C4-2B (cell line): ENCODE measurements at regions not wholly inside any gene's neighbourhood (a gene's known extent, or its start where the extent isn't known, plus 50 kb on each side); places are given as distances from the start of the nearest gene placed in this dataset.

ENCODE experiments used
- H3K27ac ChIP-seq: fragments of 450-650 bp; 2 replicates; pipeline ENCODE4 v1.5.1; 2017
- CTCF ChIP-seq: fragments of 450-650 bp; conservative IDR thresholded peaks from 2 replicates; pipeline ENCODE4 v1.5.1; 2017; ENCODE audit warnings: mild to moderate bottlenecking
- ZFX ChIP-seq: fragments of 450-650 bp; IDR thresholded peaks from 2 replicates; pipeline ENCODE4 v1.6.1; 2017

GRCh38 chr12:29960122-29960521 lies 176.4 kb upstream of the TMTC1 start:
- H3K27ac ChIP-seq = no peak overlapping the region
- TF ChIP-seq ZFX (no peak), CTCF (no peak)

DNA sequence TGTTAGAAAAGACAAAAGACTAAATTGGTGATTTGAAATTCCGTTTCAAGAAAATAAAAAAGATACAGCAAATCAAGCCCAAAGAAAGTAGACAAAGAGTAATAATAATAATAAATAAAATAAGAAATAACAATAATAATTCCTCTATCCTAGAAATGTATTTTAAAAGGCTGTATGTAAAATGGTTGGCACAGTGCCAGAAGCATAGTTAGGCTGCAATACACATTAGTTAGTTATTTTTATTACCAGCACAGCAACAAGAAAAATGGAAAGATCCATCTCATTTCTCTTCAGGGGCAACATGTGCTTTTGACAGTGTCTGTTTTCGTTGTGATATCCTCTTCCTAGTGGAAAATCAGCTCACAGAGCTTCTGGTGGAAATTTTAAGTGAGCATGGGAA lies 174.1 kb upstream of the TMTC1 start:
- TF ChIP-seq ZFX = no peak
- TF ChIP-seq CTCF = no peak
- H3K27ac ChIP-seq = no peak overlapping the region

- TF ChIP-seq CTCF = no peak
- TF ChIP-seq ZFX = no peak
- H3K27ac ChIP-seq = no peak overlapping the region
Measured at GRCh38 chr12:29945904-29946303, 162.2 kb upstream of the TMTC1 start.

DNA sequence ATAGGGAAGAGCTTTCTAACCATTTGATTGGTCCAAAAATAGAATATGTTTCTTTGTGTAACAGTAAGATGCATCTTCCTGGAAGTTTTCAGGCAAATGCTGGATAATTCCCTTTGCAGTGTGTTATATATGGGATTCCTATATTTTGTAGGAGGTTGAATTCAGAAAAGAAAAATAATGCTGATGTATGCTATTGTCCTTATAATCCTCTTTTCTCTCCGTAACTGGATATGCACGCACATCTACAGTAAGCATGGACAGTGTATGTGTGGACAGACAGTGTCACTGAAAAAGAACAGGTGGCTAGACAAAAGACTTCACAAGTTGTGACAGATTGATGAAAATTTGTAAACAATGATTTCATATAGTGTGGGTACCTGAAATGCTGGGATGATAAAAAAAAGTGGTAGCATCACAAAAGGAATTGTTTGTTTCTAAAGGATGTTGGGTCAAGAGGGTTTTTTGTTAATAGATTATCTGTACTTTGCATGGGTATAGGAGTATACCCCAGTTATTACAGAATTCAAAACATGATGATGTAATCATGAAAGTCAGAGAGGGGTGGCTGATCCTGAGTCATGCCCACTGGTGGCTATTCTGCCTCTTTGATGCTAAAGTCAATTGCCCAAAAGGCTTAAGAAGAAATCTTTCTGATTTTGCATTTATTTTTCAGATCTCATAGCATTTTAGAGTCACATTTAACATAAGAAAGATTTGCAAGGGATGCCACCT lies 160.7 kb upstream of the TMTC1 start:
- no peak for TF ChIP-seq ZFX
- H3K27ac ChIP-seq = no peak overlapping the region

DNA sequence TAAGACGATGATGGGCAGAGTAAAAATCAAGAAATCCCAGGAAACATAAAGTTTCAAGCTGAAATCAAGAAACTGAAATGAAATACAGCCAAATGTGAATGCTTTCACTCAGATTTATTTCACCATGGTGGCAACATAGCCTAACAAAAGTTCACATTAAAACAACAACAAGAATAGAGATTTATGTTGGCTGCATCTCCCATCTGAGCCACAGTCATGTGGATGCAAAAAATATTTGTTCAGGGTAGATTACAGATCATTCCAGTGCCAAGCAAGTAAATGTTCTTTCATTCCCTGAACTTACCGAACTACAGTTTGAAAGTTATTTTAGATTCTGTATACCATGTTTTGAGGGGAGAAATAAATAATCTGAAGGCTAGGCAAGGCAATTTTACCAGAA lies 159.9 kb upstream of the TMTC1 start:
- no peak overlapping the region for H3K27ac ChIP-seq
- TF ChIP-seq ZFX = no peak
- no peak for TF ChIP-seq CTCF

GRCh38 chr12:29940811-29941210 lies 157.1 kb upstream of the TMTC1 start:
- TF ChIP-seq CTCF = no peak
- no peak for TF ChIP-seq ZFX
- no peak overlapping the region for H3K27ac ChIP-seq

- TF ChIP-seq ZFX = no peak
- no peak for TF ChIP-seq CTCF
- no peak overlapping the region; the same call in 1 of the 2 replicates for H3K27ac ChIP-seq
Measured at GRCh38 chr12:29930503-29930902, 146.8 kb upstream of the TMTC1 start.

- no peak for TF ChIP-seq CTCF
- no peak for TF ChIP-seq ZFX
- no peak overlapping the region for H3K27ac ChIP-seq
Measured at GRCh38 chr12:29929295-29929694, 145.6 kb upstream of the TMTC1 start.
